Right ventricle myocardium superior (tissue), 1 donor: ENCODE measurements at regions not wholly inside any gene's neighbourhood (a gene's known extent, or its start where the extent isn't known, plus 50 kb on each side); places are given as distances from the start of the nearest gene placed in this dataset.
A peak's percentile ranks its signal among the peaks of the same experiment; 100 is the strongest.
"Not testable (repeated sequence)": the region's sequence is repeated elsewhere in the genome, so short reads cannot be mapped to it uniquely, and the experiment has no call there.

ENCODE experiments used
- ATAC-seq: fragments of 200-7000 bp; cut with Tn5 transposase; one replicate; pipeline ENCODE4 v1.9.1; 2020; ENCODE audit warnings: mild to moderate bottlenecking; ENCODE audit not compliant: poor library complexity
- DNase-seq: peaks from one replicate; pipeline ENCODE4 v3.0.0-alpha.2; 2020
- intact Hi-C: fragments of 100-400 bp; cut with DNase I; formaldehyde crosslinking; loops from one replicate; pipeline ENCODE4 v1.11.2; 2022
- donor health status: DM: no; HTN: yes; CAD: no; lungs with severe emphysema.

GRCh38 chr7:12815426-12815825 lies 128.0 kb downstream of the ARL4A start:
- no peak for DNase-seq
- intact Hi-C loops = no loop called here
- ATAC-seq = no peak

DNA sequence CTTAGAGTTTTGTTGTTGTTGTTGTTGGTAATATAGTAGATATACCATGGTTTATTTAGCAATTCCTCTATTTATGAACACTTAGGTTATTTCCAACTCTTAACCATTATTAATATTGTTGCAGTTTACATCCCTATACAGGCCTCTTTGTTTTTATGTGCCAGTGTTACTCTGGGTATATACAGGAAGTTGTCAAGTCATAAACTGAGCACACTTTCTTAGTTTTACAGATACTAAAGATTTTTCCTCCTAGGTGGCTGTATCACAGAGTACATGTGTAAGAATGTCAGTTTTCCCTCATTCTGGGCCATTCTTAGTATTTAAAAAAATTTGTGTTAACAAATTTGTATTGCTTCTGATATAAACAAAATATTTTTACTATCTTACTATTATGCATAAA lies 128.4 kb downstream of the ARL4A start:
- DNase-seq (no peak), ATAC-seq (no peak)
- intact Hi-C loops = no loop called here

DNA sequence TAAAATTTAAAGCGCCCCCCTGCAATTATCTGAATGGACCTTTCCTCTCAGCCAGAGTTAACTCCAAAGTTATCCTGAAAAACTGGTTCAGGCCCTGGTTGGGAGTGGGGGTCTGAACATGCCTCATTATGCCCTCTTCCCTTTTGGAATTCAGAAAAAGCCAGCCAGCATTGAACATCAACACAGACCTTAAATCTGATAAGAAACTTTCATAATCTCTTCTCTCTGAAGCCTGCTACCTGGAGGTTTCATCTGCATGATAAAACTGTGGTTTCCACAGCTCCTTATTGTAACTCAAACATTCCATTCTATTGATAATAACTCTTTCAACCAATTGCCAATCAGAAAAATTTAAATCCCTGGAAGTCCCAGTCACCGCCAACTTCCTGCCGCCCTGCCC lies 133.3 kb downstream of the ARL4A start:
- ATAC-seq (no peak), DNase-seq (no peak)
- intact Hi-C loops = no loop called here

- intact Hi-C loops = no loop called here
- ATAC-seq (no peak), DNase-seq (no peak)
Observed at GRCh38 chr7:12821746-12822145, 134.3 kb downstream of the ARL4A start.

DNA sequence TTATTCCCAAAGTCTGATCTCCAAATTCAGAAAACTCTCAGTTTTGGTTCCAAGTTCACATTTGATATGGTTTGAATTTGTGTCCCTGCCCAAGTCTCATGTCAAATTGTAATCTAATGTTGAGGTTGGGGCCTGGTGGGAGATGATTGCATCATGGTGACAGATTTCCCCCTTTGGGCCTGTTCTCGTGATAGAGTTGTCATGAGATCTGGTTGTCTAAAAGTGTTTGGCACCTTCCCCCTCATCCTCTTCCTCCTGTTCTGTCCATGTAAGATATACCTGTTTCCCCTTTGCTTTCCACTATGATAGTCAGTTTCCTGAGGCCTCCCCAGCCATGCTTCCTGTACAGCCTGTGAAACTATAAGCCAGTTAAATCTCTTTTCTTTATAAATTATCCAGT lies 138.6 kb downstream of the ARL4A start:
- intact Hi-C loops = no loop called here
- ATAC-seq = no peak
- no peak for DNase-seq

- DNase-seq = no peak
- intact Hi-C loops = no loop called here
- peak; percentile 92 for ATAC-seq
Observed at GRCh38 chr7:12827219-12827821, 139.9 kb downstream of the ARL4A start.

- ATAC-seq = peak; percentile 54
Observed at GRCh38 chr7:12827920-12828319, 140.5 kb downstream of the ARL4A start.

DNA sequence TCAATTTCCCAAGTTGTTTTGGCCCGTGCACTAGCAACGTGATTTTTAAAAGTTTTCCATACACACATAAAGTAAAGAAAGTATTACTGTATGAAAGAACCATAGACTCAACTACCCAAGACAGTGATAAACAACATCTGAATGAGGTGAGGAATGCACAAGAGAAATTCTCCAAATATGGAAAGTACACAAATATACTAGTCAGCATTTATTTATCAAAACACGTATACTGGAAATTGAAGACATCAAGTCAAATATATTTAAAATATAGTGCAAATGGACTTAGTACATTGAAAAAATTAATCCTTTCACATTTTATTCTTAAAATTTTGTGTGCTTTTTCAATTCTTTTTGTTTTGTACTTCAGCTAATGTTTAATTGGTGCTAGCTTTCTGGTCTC lies 143.6 kb downstream of the ARL4A start:
- no peak for ATAC-seq
- DNase-seq = no peak
- intact Hi-C loops = no loop called here

More at GRCh38 chr7:12827920-12828319, 140.5 kb downstream of the ARL4A start:
- intact Hi-C loops = no loop called here
- DNase-seq = no peak

GRCh38 chr7:12833829-12834228 lies 146.4 kb downstream of the ARL4A start:
- no peak for ATAC-seq
- intact Hi-C loops = no loop called here
- no peak for DNase-seq

- DNase-seq (no peak), ATAC-seq (no peak)
- intact Hi-C loops = no loop called here
Observed at GRCh38 chr7:12834782-12835181, 147.3 kb downstream of the ARL4A start.

- DNase-seq (no peak), ATAC-seq (no peak)
- intact Hi-C loops = no loop called here
Observed at GRCh38 chr7:12839508-12840153, 152.2 kb downstream of the ARL4A start.

GRCh38 chr7:12844732-12845131 lies 157.3 kb downstream of the ARL4A start:
- ATAC-seq = not testable (repeated sequence)

GRCh38 chr7:12847001-12847400 lies 159.6 kb downstream of the ARL4A start:
- ATAC-seq = no peak
- intact Hi-C loops = no loop called here
- DNase-seq = no peak

More at GRCh38 chr7:12844732-12845131, 157.3 kb downstream of the ARL4A start:
- DNase-seq, intact Hi-C loops: not testable (repeated sequence)

GRCh38 chr7:12851142-12851541 lies 163.7 kb downstream of the ARL4A start:
- DNase-seq = no peak
- intact Hi-C loops = no loop called here
- ATAC-seq = no peak

GRCh38 chr7:12851841-12852240 lies 164.4 kb downstream of the ARL4A start:
- DNase-seq = no peak
- ATAC-seq = no peak
- intact Hi-C loops = no loop called here

GRCh38 chr7:12855036-12855435 lies 167.6 kb downstream of the ARL4A start:
- DNase-seq = no peak
- no peak for ATAC-seq
- intact Hi-C loops = no loop called here

DNA sequence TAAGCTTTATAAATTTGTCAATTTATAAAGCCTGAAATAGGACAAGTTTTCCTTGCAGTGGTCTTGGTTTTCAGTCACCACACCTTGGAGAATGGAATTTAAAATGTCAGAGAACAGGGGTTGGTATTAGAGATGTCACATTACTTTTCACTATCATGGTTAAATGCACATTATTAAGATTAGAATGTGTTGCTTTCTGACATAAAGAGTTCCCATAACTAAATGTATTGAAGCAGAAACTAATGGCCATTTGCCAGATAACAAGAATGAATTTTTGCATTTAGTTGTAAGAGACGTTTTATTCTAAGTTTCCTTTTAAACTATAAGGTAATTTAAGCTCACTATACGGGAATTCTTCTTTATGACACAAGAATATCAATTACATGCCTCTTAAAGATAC lies 172.3 kb downstream of the ARL4A start:
- intact Hi-C loops = no loop called here
- DNase-seq (no peak), ATAC-seq (no peak)

GRCh38 chr7:12861070-12861469 lies 173.6 kb downstream of the ARL4A start:
- ATAC-seq = no peak
- intact Hi-C loops = no loop called here
- no peak for DNase-seq

- DNase-seq (no peak), ATAC-seq (no peak)
- intact Hi-C loops = no loop called here
Observed at GRCh38 chr7:12862146-12862545, 174.7 kb downstream of the ARL4A start.

- DNase-seq = no peak
- no peak for ATAC-seq
- intact Hi-C loops = no loop called here
Observed at GRCh38 chr7:12864470-12865046, 177.1 kb downstream of the ARL4A start.
